SU-DHL-6 (cell line): ENCODE measurements at regions not wholly inside any gene's neighbourhood (a gene's known extent, or its start where the extent isn't known, plus 50 kb on each side); places are given as distances from the start of the nearest gene placed in this dataset.

ENCODE experiments used
- EZH2phosphoT487 ChIP-seq: fragments of 200-600 bp; sonication (generic), shearing (Covaris generic); conservative IDR thresholded peaks from 2 replicates; pipeline ENCODE4 v1.6.1; 2018; ENCODE audit warnings: mild to moderate bottlenecking, antibody characterized with exemption, low read length, moderate library complexity, mixed read lengths
- TF ChIP-seq, protein P1 (sequence below): fragments of 200-600 bp; sonication (generic); IDR thresholded peaks from one replicate; pipeline ENCODE4 v1.5.1; 2017; ENCODE audit warnings: antibody characterized with exemption, mild to moderate bottlenecking, low read length, moderate library complexity; ENCODE audit not compliant: insufficient read depth, poor library complexity, severe bottlenecking

DNA sequence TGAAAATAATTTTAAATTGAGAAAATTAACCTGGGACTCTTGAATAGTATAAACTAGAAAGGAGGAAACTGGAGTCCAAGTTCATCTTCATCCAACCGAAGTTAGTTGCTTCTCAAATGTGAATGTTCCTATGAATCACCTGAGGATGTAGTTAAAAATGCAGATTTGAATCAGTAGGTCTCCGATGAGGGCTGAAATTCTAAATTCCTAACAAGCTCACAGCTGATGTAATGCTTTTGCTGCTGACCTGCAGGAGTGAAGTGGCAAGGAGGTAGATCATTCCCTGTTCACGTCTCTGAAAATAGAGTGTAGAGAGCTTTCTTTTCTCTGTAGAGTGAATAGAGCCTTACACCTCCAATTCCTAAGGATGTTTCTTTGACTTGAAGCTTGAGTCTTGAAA, 685.5 kb downstream of the CPS1 start:
- TF ChIP-seq, protein P1, sequence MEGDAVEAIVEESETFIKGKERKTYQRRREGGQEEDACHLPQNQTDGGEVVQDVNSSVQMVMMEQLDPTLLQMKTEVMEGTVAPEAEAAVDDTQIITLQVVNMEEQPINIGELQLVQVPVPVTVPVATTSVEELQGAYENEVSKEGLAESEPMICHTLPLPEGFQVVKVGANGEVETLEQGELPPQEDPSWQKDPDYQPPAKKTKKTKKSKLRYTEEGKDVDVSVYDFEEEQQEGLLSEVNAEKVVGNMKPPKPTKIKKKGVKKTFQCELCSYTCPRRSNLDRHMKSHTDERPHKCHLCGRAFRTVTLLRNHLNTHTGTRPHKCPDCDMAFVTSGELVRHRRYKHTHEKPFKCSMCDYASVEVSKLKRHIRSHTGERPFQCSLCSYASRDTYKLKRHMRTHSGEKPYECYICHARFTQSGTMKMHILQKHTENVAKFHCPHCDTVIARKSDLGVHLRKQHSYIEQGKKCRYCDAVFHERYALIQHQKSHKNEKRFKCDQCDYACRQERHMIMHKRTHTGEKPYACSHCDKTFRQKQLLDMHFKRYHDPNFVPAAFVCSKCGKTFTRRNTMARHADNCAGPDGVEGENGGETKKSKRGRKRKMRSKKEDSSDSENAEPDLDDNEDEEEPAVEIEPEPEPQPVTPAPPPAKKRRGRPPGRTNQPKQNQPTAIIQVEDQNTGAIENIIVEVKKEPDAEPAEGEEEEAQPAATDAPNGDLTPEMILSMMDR: no peak
- TF ChIP-seq EZH2phosphoT487: no peak
